NCI-H1092 (cell line): ENCODE measurements at regions not wholly inside any gene's neighbourhood (a gene's known extent, or its start where the extent isn't known, plus 50 kb on each side); places are given as distances from the start of the nearest gene placed in this dataset.
"Not testable (repeated sequence)": the region's sequence is repeated elsewhere in the genome, so short reads cannot be mapped to it uniquely, and the experiment has no call there.

Source experiments
- DNase-seq: peaks from one replicate; lab custom pipeline; 2025; lab: John Stamatoyannopoulos, UW

GRCh38 chr5:34447424-34447823, 208.7 kb upstream of the RAI14 start:
- DNase-seq = no peak

GRCh38 chr5:34449639-34450038, 206.5 kb upstream of the RAI14 start:
- no peak for DNase-seq

- peak; percentile 24 for DNase-seq
Measured at GRCh38 chr5:34450338-34450737, 205.8 kb upstream of the RAI14 start.

- no peak for DNase-seq
Measured at GRCh38 chr5:34452170-34452828, 203.8 kb upstream of the RAI14 start.

GRCh38 chr5:34455098-34455497, 201.0 kb upstream of the RAI14 start:
- DNase-seq = no peak

- no peak for DNase-seq
Measured at GRCh38 chr5:34459908-34460307, 196.2 kb upstream of the RAI14 start.

DNA sequence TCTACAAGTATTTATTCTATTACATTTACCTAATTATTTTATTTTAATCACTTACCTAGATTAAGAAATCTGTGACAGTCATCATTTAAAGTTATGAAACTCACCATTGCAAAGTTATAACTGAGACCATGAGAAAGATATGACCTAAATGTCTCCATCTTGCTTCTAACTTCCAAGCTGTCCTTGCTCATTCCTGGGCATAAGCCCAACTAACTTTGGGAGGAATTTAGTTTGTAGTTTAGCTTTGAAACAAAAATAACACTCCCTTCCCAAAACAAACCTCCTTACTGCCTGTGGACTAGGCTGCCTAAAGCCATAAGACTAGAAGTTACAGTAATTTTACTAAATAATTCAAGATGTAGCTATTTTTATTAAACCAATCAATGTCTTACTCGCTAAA, 195.6 kb upstream of the RAI14 start:
- no peak for DNase-seq

DNA sequence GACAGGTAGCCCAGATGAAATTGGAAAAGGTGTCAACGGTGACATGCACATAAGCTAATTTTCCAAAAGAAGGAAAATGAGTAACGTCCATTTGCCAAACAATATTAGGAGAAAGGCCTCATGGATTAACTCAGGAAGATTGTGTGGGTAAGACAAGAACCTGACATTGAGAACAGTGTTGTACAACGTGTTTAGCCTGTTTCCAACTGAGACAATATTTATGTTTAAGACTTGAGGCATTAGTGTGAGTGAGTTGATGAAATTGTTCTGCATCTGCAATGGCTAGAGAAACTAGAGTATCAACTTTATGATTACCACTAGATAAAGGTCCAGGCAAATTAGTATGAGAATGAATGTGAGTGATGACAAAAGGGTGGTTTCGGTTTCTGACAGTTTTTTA, 191.3 kb upstream of the RAI14 start:
- no peak for DNase-seq

GRCh38 chr5:34465301-34465700, 190.8 kb upstream of the RAI14 start:
- peak; percentile 62 for DNase-seq

DNA sequence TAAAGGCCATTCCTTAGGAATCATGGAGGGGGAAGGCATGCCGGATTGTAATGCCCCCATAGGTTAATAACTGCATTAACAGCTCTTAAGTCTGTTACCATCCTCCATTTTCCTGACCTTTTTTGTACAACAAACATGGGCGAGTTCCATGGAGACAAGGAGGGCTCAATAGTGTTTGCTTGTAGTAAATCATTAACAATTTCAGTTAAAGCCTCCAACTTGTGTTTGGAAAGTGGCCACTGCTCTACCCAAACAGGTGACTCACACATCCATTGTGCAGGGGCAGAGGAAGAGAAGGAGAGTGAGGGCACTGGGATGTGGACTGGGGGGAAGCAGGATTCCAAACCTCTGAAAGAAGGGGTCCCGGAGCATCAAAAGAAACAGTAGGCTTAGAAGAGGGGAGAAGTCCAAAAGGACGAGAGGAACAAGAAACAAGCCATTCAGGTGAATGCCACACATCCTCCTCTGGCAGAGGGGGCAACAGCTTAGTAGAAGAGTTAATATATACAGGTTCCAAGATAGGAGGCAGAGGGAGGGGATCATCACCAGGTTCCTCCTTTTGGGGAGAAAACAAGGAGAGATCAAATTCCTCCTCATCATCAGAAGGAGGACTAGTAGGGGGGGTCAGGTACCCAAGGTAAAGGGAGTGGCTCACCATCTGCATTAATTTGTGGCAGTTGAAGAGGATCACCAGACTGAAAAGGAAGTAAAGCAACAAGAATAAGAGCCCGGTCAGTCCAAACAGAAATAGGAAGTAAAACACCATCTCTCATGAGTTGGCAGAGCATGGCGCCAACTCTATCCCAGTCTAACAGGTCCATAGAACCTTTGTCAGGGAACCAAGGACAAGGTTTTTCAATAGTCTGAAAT, 189.4 kb upstream of the RAI14 start:
- DNase-seq = not testable (repeated sequence)

- DNase-seq = no peak
Measured at GRCh38 chr5:34467436-34467835, 188.7 kb upstream of the RAI14 start.

DNA sequence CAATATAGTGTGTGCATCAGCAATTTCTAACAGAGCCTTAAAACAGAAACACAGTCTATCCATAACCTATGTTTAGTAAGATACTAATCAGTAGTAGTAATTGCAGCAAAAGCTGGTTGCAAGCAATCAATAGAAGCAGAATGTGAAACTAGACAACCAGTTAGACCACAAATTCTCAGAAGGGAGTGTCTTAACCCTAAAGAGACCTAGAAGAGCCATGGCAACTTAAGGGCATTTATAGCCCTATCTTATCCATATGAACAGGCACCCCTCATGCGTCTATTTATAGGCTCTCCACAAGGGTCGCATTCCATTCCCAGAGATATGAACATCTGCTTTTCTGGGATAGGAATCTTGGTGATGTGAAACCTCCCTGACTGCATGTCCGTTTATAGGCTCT, 188.1 kb upstream of the RAI14 start:
- not testable (repeated sequence) for DNase-seq

DNA sequence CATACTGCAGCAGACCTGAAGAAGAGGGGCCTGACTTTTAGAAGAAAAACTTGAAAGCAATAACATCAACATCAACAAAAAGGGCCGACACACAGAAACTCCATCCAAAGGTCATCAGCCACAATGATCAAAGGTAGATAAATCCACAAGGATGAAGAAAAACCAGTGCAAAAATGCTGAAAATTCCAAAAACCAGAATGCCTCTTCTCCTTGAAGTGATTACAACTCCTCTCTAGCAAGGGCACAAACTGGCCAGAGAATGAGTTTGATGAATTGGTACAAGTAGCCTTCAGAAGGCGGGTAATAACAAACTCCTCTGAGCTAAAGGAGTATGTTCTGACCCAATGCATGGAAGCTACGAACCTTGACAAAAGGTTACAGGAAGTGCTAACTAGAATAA, 186.2 kb upstream of the RAI14 start:
- DNase-seq = no peak

GRCh38 chr5:34474573-34475021, 181.5 kb upstream of the RAI14 start:
- DNase-seq = peak; percentile 41

GRCh38 chr5:34475249-34475966, 180.7 kb upstream of the RAI14 start:
- no peak for DNase-seq

- DNase-seq = no peak
Measured at GRCh38 chr5:34476941-34477565, 179.1 kb upstream of the RAI14 start.

- DNase-seq = no peak
Measured at GRCh38 chr5:34480810-34481528, 175.2 kb upstream of the RAI14 start.

- no peak for DNase-seq
Measured at GRCh38 chr5:34483442-34484033, 172.6 kb upstream of the RAI14 start.

DNA sequence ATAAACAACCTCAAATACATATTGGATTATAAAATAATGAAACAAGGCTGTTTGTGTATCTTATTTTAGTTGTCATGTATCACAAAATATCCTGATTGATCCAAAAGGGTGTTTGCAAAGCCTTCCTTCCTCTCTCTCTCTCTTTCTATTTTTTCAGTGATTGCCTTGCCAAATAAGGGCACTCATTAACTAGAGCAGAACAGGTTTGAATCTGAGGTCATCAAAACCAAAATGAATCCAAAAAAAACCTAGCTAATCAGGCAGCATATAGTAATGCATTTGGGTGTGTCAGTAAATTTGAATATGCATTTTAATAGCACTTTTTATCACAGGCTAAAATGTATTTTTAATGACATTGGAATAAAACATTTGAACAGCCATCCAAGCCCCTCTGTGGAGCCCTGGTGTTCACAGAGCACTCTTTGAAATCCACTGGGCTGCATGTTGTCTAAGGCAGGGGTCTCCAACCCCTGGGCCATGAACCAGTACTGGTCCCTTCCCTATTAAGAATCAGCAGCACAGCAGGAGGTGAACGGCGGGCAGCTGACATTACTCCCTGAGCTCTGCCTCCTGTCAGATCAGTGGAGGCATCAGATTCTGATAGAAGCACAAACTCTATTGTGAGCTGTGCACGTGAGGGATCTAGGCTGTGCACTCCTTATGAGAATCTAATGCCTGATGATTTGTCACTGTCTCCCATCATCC, 171.8 kb upstream of the RAI14 start:
- no peak for DNase-seq

GRCh38 chr5:34485768-34486030, 170.4 kb upstream of the RAI14 start:
- no peak for DNase-seq
